Heart left ventricle (tissue), 16 donors: ENCODE measurements at regions not wholly inside any gene's neighbourhood (a gene's known extent, or its start where the extent isn't known, plus 50 kb on each side); places are given as distances from the start of the nearest gene placed in this dataset.
A peak's percentile ranks its signal among the peaks of the same experiment; 100 is the strongest.

Experiments used
- ATAC-seq, 4 donors: fragments of 200-7000 bp; cut with Tn5 transposase; one replicate each; pipeline ENCODE4 v1.9.1; 2020 to 2022; ENCODE audit warnings: moderate library complexity in 4 of 4, mild to moderate bottlenecking in 3 of 4, moderate number of reproducible peaks in 1 of 4
- DNase-seq, 5 donors: peaks; one replicate each; pipeline ENCODE4 v3.0.0-alpha.2; 2020
- H3K27ac ChIP-seq, 12 donors: fragments of 200-600 bp; sonication (generic) in 4 of 12; one replicate each; pipeline versions ENCODE4 v1.5.0 to v1.8.0; 2016 to 2022; ENCODE audit warnings: mild to moderate bottlenecking in 2 of 12
- H3K27me3 ChIP-seq, 9 donors: fragments of 200-600 bp; sonication (generic) in 2 of 9; one replicate each; pipeline versions ENCODE4 v1.5.1 to v1.8.0; 2016 to 2022; ENCODE audit warnings: mild to moderate bottlenecking in 3 of 9
- H3K36me3 ChIP-seq, 9 donors: fragments of 200-600 bp; sonication (generic) in 2 of 9; one replicate each; pipeline versions ENCODE4 v1.5.0 to v1.8.0; 2018 to 2022; ENCODE audit warnings: mild to moderate bottlenecking in 2 of 9
- H3K4me1 ChIP-seq, 12 donors: fragments of 200-600 bp; sonication (generic) in 4 of 12; one replicate each; pipeline versions ENCODE4 v1.5.0 to v1.8.0; 2016 to 2022; ENCODE audit warnings: mild to moderate bottlenecking in 3 of 12
- H3K4me3 ChIP-seq, 12 donors: fragments of 200-600 bp; sonication (generic) in 4 of 12; one replicate each; pipeline versions ENCODE4 v1.5.0 to v1.8.0; 2017 to 2022; ENCODE audit warnings: mild to moderate bottlenecking in 9 of 12, moderate library complexity in 4 of 12
- H3K9me3 ChIP-seq, 12 donors: fragments of 200-600 bp; sonication (generic) in 4 of 12; one replicate each; pipeline versions ENCODE4 v1.5.0 to v1.8.0; 2016 to 2022; ENCODE audit warnings: mild to moderate bottlenecking in 1 of 12
- POLR2A ChIP-seq, 2 donors: fragments of 450-650 bp; IDR thresholded peaks; one replicate each; pipeline ENCODE4 v1.6.1; 2017; ENCODE audit warnings: antibody characterized with exemption in 2 of 2, mild to moderate bottlenecking in 2 of 2, moderate library complexity in 2 of 2
- WGBS, 4 donors: extraction: QIAGEN DNeasy Blood & Tissue Kit in 2 of 4; methylation state at CpG; one replicate each; pipeline versions ENCODE4 v1.1.5 to v1.1.7; 2013 to 2018; 5-methylcytosine and 5-hydroxymethylcytosine counted together
- intact Hi-C, 10 donors: fragments of 100-400 bp; cut with DNase I; formaldehyde crosslinking; loops; one replicate each; pipeline versions ENCODE4 v1.11.1 to v1.14.2; 2022
- TF ChIP-seq, protein P1 (sequence below), 12 donors: fragments of 200-600 bp; sonication (generic) in 4 of 12; IDR thresholded peaks; one replicate each; pipeline versions ENCODE4 v1.5.0 to v1.8.0; 2018 to 2022; ENCODE audit warnings: antibody characterized with exemption in 12 of 12, mild to moderate bottlenecking in 5 of 12
- donor health status: ischemic (EF 13 %, LVEDD 7.1; RV severe dilation, severe dysfunction).
- donor health status: healthy with polysubstance abuse.
- donor health status: DM: no; HTN: yes; CAD: no.
- donor health status: DM: no; HTN: no; CAD: no.
- donor health status: ischemic (EF 25% LVEDD 6.9; RV normal size, moderate dysfunction).
- donor health status: ischemic (EF 25% LVEDD 5.7; RV mildly dilated, moderate dysfunction).
- donor health status: healthy.
- donor health status: DM: yes; HTN: yes; CAD: no.
- donor health status: ischemic (EF 35%, LVEDD 5.7; RV mildly dilated, moderate dysfunction).
- donor health status: nonischemic (EF 11% LVEDD 7.7; RV severe dilation, severe dysfunction).
- donor health status: DM: yes; HTN: yes; CAD: no.
- donor health status: PGD.
- donor health status: ischemic (EF 29% LVEDD 5.4; RV normal size, mild dysfunction).
- donor health status: nonischemic (EF 23%, LVEDD 6.1; RV moderate dilation, normal function).

- no peak overlapping the region for H3K27ac ChIP-seq
- H3K4me3 ChIP-seq: no peak overlapping the region
- H3K36me3 ChIP-seq: no peaks in the 10 kb centered on the region
- TF ChIP-seq, protein P1, sequence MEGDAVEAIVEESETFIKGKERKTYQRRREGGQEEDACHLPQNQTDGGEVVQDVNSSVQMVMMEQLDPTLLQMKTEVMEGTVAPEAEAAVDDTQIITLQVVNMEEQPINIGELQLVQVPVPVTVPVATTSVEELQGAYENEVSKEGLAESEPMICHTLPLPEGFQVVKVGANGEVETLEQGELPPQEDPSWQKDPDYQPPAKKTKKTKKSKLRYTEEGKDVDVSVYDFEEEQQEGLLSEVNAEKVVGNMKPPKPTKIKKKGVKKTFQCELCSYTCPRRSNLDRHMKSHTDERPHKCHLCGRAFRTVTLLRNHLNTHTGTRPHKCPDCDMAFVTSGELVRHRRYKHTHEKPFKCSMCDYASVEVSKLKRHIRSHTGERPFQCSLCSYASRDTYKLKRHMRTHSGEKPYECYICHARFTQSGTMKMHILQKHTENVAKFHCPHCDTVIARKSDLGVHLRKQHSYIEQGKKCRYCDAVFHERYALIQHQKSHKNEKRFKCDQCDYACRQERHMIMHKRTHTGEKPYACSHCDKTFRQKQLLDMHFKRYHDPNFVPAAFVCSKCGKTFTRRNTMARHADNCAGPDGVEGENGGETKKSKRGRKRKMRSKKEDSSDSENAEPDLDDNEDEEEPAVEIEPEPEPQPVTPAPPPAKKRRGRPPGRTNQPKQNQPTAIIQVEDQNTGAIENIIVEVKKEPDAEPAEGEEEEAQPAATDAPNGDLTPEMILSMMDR (IDR thresholded peaks at IDR 0.05): no peak
- no peak for TF ChIP-seq POLR2A (IDR thresholded peaks at IDR 0.05)
- ATAC-seq (peak in 3 of 4 donors; percentile 32 to 75 (median 55)), DNase-seq (peak in 2 of 5 donors; percentile 17 to 28)
- no peaks in the 10 kb centered on the region for H3K9me3 ChIP-seq
- intact Hi-C loops: no loop called here
- H3K4me1 ChIP-seq: no peaks in the 10 kb centered on the region
- WGBS, 4 donors: 53 to 75% (median 60%) methylated on average over 8 of the region's 8 CpGs
- H3K27me3 ChIP-seq: no peaks in the 10 kb centered on the region
Measured at GRCh38 chr2:5561006-5561405, 131.2 kb upstream of the SOX11 start.

DNA sequence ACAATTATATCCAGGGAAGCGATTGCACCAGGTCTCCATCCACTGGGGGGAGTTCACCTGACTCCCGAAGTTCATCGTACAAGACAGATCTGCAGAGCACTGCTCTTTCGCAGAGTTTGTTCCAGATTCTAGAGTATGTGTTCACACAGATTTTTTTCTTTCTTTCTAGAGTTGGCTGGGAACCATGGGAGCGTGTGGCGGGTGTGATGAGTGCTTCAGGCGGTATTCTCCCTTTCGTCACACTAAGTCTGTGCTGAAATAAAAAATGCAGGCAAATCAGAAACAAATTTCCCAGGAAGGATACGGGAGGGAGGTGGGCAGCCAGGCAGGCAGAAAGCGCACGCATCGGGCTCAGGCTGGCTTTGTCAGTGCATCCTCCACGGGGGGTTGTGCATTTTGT, 129.8 kb upstream of the SOX11 start:
- H3K9me3 ChIP-seq: no peaks in the 10 kb centered on the region
- H3K4me1 ChIP-seq: no peaks in the 10 kb centered on the region
- DNase-seq (no peak), ATAC-seq (no peak)
- intact Hi-C loops: no loop called here
- H3K36me3 ChIP-seq: no peaks in the 10 kb centered on the region
- no peak for TF ChIP-seq POLR2A (IDR thresholded peaks at IDR 0.05)
- TF ChIP-seq, protein P1 (IDR thresholded peaks at IDR 0.05): no peak
- H3K4me3 ChIP-seq: no peak overlapping the region
- H3K27ac ChIP-seq: no peak overlapping the region
- WGBS, 4 donors: 74 to 80% (median 78%) methylated on average over 13 of the region's 13 CpGs
- no peaks in the 10 kb centered on the region for H3K27me3 ChIP-seq

GRCh38 chr2:5562865-5563264, 129.3 kb upstream of the SOX11 start:
- no peak for DNase-seq
- H3K36me3 ChIP-seq: no peaks in the 10 kb centered on the region
- WGBS, 4 donors: 93 to 95% (median 94%) methylated on average over 3 of the region's 3 CpGs
- TF ChIP-seq, protein P1 (IDR thresholded peaks at IDR 0.05): no peak
- no peak for TF ChIP-seq POLR2A (IDR thresholded peaks at IDR 0.05)
- no peak overlapping the region for H3K27ac ChIP-seq
- no peaks in the 10 kb centered on the region for H3K27me3 ChIP-seq
- no peak overlapping the region for H3K4me3 ChIP-seq
- no peaks in the 10 kb centered on the region for H3K9me3 ChIP-seq
- H3K4me1 ChIP-seq: no peaks in the 10 kb centered on the region
- no peak for ATAC-seq
- intact Hi-C loops: no loop called here

GRCh38 chr2:5563411-5563810, 128.8 kb upstream of the SOX11 start:
- WGBS, 4 donors: 78 to 89% (median 85%) methylated on average over 11 to 12 of the region's 12 CpGs

More at GRCh38 chr2:5563411-5563810, 128.8 kb upstream of the SOX11 start:
- ATAC-seq (no peak), DNase-seq (no peak)
- no peaks in the 10 kb centered on the region for H3K36me3 ChIP-seq
- H3K4me3 ChIP-seq: no peak overlapping the region
- intact Hi-C loops: no loop called here
- H3K27ac ChIP-seq: no peak overlapping the region
- H3K4me1 ChIP-seq: no peaks in the 10 kb centered on the region
- TF ChIP-seq POLR2A (IDR thresholded peaks at IDR 0.05): no peak
- TF ChIP-seq, protein P1 (IDR thresholded peaks at IDR 0.05): no peak
- H3K9me3 ChIP-seq: no peaks in the 10 kb centered on the region
- no peaks in the 10 kb centered on the region for H3K27me3 ChIP-seq
